GM12878 (cell line): ENCODE measurements at regions not wholly inside any gene's neighbourhood (a gene's known extent, or its start where the extent isn't known, plus 50 kb on each side); places are given as distances from the start of the nearest gene placed in this dataset.

ENCODE experiments used
- ATAC-seq: fragments of 200-7000 bp; cut with Tn5 transposase; 3 replicates; pipeline ENCODE4 v1.9.1; 2020; ENCODE audit warnings: mild to moderate bottlenecking, moderate library complexity
- BruUV-seq: library from RNA; stranded (reverse); fragments of 400-500 nt; replicated peaks from 2 replicates; lab custom pipeline; 2021; lab: Mats Ljungman, UMichigan
- CTCF ChIA-PET: fragments of 300-600 bp; sonication (Branson Sonifier 250); formaldehyde crosslinking; extraction: SDS; loops from one replicate; lab custom pipeline; 2021; ENCODE audit warnings: inconsistent platforms; lab: Yijun Ruan, JAX
- POLR2A ChIA-PET: fragments of 350-600 bp; formaldehyde crosslinking; extraction: SDS; loops from one replicate; lab custom pipeline; 2021; ENCODE audit warnings: inconsistent platforms; lab: Charles Lee
- RAD21 ChIA-PET: fragments of 300-600 bp; sonication (Branson Sonifier 250); formaldehyde crosslinking; loops from one replicate; lab custom pipeline; 2023; ENCODE audit warnings: antibody characterized with exemption; ENCODE audit not compliant: unreplicated experiment; lab: Charles Lee
- SMC1A ChIA-PET: fragments of 300-600 bp; sonication (Branson Sonifier 250); formaldehyde crosslinking; loops from one replicate; lab custom pipeline; 2023; ENCODE audit not compliant: unreplicated experiment, uncharacterized antibody; lab: Charles Lee
- DNase-seq: peaks from one replicate; pipeline ENCODE4 v3.0.0-alpha.2; 2011; ENCODE audit warnings: low read depth, low spot score
- FAIRE-seq: peaks from 3 replicates; lab custom pipeline; 2011; peaks lifted over from hg19 to GRCh38; lab: Jason Lieb, UNC
- H2AFZ ChIP-seq: 2 replicates; pipeline ENCODE4 v1.6.0; 2011; ENCODE audit warnings: low read depth, low read length, control low read depth; ENCODE audit not compliant: control insufficient read depth
- H3K27ac ChIP-seq: 2 replicates; pipeline ENCODE4 v1.5.1; 2011; ENCODE audit warnings: control low read depth; ENCODE audit not compliant: control insufficient read depth, insufficient read depth
- H3K27me3 ChIP-seq, 2 experiments: replicated peaks in 1 of 2; 2 replicates each; pipeline versions ENCODE4 v1.6.0 to v1.6.1; 2011; ENCODE audit warnings: low read length in 1 of 2; ENCODE audit not compliant: control insufficient read depth in 2 of 2, insufficient read depth in 2 of 2
- H3K36me3 ChIP-seq, 2 experiments: 2 replicates each; pipeline ENCODE4 v1.5.1; 2011; ENCODE audit warnings: low read length in 1 of 2; ENCODE audit not compliant: control insufficient read depth in 2 of 2, insufficient read depth in 2 of 2
- H3K4me1 ChIP-seq: 2 replicates; pipeline ENCODE4 v1.6.1; 2011; ENCODE audit warnings: mild to moderate bottlenecking, low read length, moderate library complexity, mixed read lengths; ENCODE audit not compliant: control insufficient read depth, insufficient read depth
- H3K4me2 ChIP-seq: 2 replicates; pipeline ENCODE4 v1.6.0; 2011; ENCODE audit warnings: control low read depth; ENCODE audit not compliant: control insufficient read depth, insufficient read depth
- H3K4me3 ChIP-seq: fragments of 200-600 bp; sonication (generic); 2 replicates; pipeline ENCODE4 v1.5.1; 2016
- H3K79me2 ChIP-seq: 2 replicates; pipeline ENCODE4 v1.6.0; 2011; ENCODE audit warnings: low read length; ENCODE audit not compliant: control insufficient read depth, insufficient read depth
- H3K9ac ChIP-seq: 2 replicates; pipeline ENCODE4 v1.8.0; 2011; ENCODE audit warnings: low read length, control low read depth, mixed read lengths; ENCODE audit not compliant: control insufficient read depth, insufficient read depth
- H3K9me3 ChIP-seq: replicated peaks from 3 replicates; pipeline ENCODE4 v1.5.1; 2011; ENCODE audit warnings: mild to moderate bottlenecking, low read length; ENCODE audit not compliant: control insufficient read depth, insufficient read depth
- H4K20me1 ChIP-seq: 2 replicates; pipeline ENCODE4 v1.6.0; 2011; ENCODE audit not compliant: control insufficient read depth, insufficient read depth
- BACH1 ChIP-seq: fragments of 450-650 bp; IDR thresholded peaks from 2 replicates; pipeline ENCODE4 v1.6.1; 2017; ENCODE audit warnings: mild to moderate bottlenecking, borderline replicate concordance
- BCL11A ChIP-seq: IDR thresholded peaks from 2 replicates; pipeline ENCODE4 v1.6.1; 2011; ENCODE audit warnings: low read depth, low read length
- CHD1 ChIP-seq: IDR thresholded peaks from 2 replicates; pipeline ENCODE4 v1.6.1; 2012; ENCODE audit warnings: low read depth, low read length, improper control_type of control experiment
- JUND ChIP-seq: IDR thresholded peaks from 2 replicates; pipeline ENCODE4 v1.6.1; 2012; ENCODE audit warnings: low read depth, mild to moderate bottlenecking, low read length, improper control_type of control experiment, moderate library complexity
- KDM1A ChIP-seq: fragments of 200-600 bp; sonication (generic); IDR thresholded peaks from 2 replicates; pipeline ENCODE4 v1.6.1; 2016; ENCODE audit warnings: borderline replicate concordance
- MEF2B ChIP-seq: fragments of 450-650 bp; IDR thresholded peaks from 2 replicates; pipeline ENCODE4 v1.6.1; 2018; ENCODE audit warnings: mild to moderate bottlenecking, moderate library complexity; ENCODE audit not compliant: partially characterized antibody, poor library complexity, severe bottlenecking
- WRNIP1 ChIP-seq: IDR thresholded peaks from 2 replicates; pipeline ENCODE4 v1.6.1; 2011; ENCODE audit warnings: low read depth, low read length, improper control_type of control experiment, borderline replicate concordance
- ZSCAN29 ChIP-seq: fragments of 450-650 bp; IDR thresholded peaks from 2 replicates; pipeline ENCODE4 v1.6.1; 2017; ENCODE audit warnings: mild to moderate bottlenecking, moderate library complexity
- WGBS: methylation state at CpG from one replicate; pipeline ENCODE4 v1.1.6; 2016; ENCODE audit warnings: low lambda C conversion rate; ENCODE audit not compliant: insufficient replicate concordance, insufficient coverage; ENCODE audit errors: missing lambda C conversion rate; 5-methylcytosine and 5-hydroxymethylcytosine counted together
- in situ Hi-C: fragments of 300-500 bp; cut with MboI; formaldehyde crosslinking; loops from 9 replicates; pipeline ENCODE4 v1.14.3; 2018; ENCODE audit warnings: mixed read lengths
- intact Hi-C: fragments of 100-400 bp; cut with micrococcal nuclease; formaldehyde crosslinking; loops from one replicate; pipeline ENCODE4 v1.14.2; 2022; ENCODE audit not compliant: unreplicated experiment
- TF ChIP-seq, protein P1 (sequence below): fragments of 450-650 bp; IDR thresholded peaks from 2 replicates; pipeline ENCODE4 v1.6.1; 2017; ENCODE audit warnings: mild to moderate bottlenecking, moderate library complexity
- TF ChIP-seq, protein P2 (sequence below): IDR thresholded peaks from 2 replicates; pipeline ENCODE4 v1.6.1; 2011; ENCODE audit warnings: low read depth, low read length, improper control_type of control experiment, borderline replicate concordance
- TF ChIP-seq, protein P3 (sequence below): fragments of 450-650 bp; IDR thresholded peaks from 2 replicates; pipeline ENCODE4 v1.6.1; 2017; ENCODE audit warnings: mild to moderate bottlenecking

DNA sequence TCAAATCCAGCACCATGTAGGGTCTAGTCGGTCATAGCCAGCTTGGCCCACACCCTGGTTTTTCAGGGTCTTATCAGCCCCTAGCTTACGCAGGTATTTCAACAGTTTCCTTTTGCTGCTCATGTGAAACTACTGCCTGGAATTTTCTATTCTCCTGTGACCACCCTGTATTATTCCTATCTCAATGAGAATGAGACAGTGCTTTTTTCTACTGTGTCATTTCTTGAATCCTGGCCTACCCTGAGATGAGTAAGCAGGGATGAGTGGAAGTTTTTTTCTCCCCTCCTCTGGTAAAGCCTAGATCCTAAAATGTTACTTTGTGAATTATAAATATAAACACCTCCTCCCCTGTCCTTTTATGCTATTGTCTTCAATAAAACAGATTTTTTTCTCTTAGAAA is 62.7 kb upstream of the ARID2 start:
- Histone ChIP-seq H3K36me3 (no peaks in the 10 kb centered on the region), H3K79me2 (no peaks in the 10 kb centered on the region), H3K4me2 (no peak overlapping the region), H4K20me1 (no peaks in the 10 kb centered on the region), H3K27ac (no peak overlapping the region), H3K9me3 (no peaks in the 10 kb centered on the region), H3K4me3 (no peak overlapping the region), H3K27me3 (no peaks in the 10 kb centered on the region), H3K9ac (no peak overlapping the region), H3K4me1 (peaks cover 19% of the 10 kb centered on the region), H2AFZ (no peak overlapping the region)
- FAIRE-seq (no peak), ATAC-seq (no peak), DNase-seq (no peak)
- POLR2A ChIA-PET, result interaction anchor here (1.0 kb wide), 1 partner anchor 34 kb away, joined by 3 read pairs; no protein-coding TSS in a partner anchor
- SMC1A ChIA-PET, result no interaction called here
- no TSS peak for BruUV-seq
- in situ Hi-C loops, result no loop called here
- CTCF ChIA-PET, result no interaction called here
- RAD21 ChIA-PET, result no interaction called here
- no peak for TF ChIP-seq BCL11A
- TF ChIP-seq JUND, result no peak
- TF ChIP-seq, protein P1, sequence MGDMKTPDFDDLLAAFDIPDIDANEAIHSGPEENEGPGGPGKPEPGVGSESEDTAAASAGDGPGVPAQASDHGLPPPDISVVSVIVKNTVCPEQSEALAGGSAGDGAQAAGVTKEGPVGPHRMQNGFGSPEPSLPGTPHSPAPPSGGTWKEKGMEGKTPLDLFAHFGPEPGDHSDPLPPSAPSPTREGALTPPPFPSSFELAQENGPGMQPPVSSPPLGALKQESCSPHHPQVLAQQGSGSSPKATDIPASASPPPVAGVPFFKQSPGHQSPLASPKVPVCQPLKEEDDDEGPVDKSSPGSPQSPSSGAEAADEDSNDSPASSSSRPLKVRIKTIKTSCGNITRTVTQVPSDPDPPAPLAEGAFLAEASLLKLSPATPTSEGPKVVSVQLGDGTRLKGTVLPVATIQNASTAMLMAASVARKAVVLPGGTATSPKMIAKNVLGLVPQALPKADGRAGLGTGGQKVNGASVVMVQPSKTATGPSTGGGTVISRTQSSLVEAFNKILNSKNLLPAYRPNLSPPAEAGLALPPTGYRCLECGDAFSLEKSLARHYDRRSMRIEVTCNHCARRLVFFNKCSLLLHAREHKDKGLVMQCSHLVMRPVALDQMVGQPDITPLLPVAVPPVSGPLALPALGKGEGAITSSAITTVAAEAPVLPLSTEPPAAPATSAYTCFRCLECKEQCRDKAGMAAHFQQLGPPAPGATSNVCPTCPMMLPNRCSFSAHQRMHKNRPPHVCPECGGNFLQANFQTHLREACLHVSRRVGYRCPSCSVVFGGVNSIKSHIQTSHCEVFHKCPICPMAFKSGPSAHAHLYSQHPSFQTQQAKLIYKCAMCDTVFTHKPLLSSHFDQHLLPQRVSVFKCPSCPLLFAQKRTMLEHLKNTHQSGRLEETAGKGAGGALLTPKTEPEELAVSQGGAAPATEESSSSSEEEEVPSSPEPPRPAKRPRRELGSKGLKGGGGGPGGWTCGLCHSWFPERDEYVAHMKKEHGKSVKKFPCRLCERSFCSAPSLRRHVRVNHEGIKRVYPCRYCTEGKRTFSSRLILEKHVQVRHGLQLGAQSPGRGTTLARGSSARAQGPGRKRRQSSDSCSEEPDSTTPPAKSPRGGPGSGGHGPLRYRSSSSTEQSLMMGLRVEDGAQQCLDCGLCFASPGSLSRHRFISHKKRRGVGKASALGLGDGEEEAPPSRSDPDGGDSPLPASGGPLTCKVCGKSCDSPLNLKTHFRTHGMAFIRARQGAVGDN, result no peak
- no peak for TF ChIP-seq CHD1
- TF ChIP-seq, protein P2, sequence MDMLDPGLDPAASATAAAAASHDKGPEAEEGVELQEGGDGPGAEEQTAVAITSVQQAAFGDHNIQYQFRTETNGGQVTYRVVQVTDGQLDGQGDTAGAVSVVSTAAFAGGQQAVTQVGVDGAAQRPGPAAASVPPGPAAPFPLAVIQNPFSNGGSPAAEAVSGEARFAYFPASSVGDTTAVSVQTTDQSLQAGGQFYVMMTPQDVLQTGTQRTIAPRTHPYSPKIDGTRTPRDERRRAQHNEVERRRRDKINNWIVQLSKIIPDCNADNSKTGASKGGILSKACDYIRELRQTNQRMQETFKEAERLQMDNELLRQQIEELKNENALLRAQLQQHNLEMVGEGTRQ, result no peak
- no peak for TF ChIP-seq WRNIP1
- no peak for TF ChIP-seq BACH1
- TF ChIP-seq, protein P3, sequence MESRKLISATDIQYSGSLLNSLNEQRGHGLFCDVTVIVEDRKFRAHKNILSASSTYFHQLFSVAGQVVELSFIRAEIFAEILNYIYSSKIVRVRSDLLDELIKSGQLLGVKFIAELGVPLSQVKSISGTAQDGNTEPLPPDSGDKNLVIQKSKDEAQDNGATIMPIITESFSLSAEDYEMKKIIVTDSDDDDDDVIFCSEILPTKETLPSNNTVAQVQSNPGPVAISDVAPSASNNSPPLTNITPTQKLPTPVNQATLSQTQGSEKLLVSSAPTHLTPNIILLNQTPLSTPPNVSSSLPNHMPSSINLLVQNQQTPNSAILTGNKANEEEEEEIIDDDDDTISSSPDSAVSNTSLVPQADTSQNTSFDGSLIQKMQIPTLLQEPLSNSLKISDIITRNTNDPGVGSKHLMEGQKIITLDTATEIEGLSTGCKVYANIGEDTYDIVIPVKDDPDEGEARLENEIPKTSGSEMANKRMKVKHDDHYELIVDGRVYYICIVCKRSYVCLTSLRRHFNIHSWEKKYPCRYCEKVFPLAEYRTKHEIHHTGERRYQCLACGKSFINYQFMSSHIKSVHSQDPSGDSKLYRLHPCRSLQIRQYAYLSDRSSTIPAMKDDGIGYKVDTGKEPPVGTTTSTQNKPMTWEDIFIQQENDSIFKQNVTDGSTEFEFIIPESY, result no peak
- TF ChIP-seq KDM1A, result no peak
- TF ChIP-seq ZSCAN29, result no peak
- no peak for TF ChIP-seq MEF2B
- intact Hi-C loops, result loop anchor here (5.0 kb wide), 2 partner anchors 110 to 125 kb away; no protein-coding TSS in a partner anchor
- WGBS, result 67% methylated on average over 2 of the region's 2 CpGs
